AG09319 (cell line): ENCODE measurements at regions not wholly inside any gene's neighbourhood (a gene's known extent, or its start where the extent isn't known, plus 50 kb on each side); places are given as distances from the start of the nearest gene placed in this dataset.

Experiments used
- DNase-seq: peaks from one replicate; pipeline ENCODE4 v3.0.0-alpha.2; 2010; ENCODE audit warnings: low read depth; ENCODE audit errors: extremely low read depth
- TF ChIP-seq, protein P1 (sequence below): IDR thresholded peaks from 2 replicates; pipeline ENCODE4 v1.5.1; 2011; ENCODE audit warnings: low read depth, mild to moderate bottlenecking, inconsistent platforms, low read length, moderate library complexity

DNA sequence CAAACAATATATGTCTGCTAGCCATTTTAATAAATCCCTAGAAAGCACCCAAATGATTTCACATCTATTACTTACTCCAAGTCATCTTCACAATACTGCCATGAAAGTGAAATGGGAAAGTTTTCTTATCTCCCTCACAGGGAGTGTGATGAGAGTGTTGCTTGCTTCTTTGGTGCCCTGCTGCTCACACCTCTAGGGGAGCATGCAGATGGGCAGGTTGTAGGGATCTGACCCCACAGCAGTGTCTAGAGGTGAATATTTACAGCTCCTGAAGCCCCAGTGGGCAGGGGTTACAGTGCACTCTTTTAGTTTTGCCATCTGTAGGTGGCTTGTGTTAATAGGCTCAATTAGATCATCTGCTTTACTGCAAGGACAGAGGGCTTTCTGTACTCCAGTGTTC is 173.2 kb downstream of the GABRG2 start:
- TF ChIP-seq, protein P1, sequence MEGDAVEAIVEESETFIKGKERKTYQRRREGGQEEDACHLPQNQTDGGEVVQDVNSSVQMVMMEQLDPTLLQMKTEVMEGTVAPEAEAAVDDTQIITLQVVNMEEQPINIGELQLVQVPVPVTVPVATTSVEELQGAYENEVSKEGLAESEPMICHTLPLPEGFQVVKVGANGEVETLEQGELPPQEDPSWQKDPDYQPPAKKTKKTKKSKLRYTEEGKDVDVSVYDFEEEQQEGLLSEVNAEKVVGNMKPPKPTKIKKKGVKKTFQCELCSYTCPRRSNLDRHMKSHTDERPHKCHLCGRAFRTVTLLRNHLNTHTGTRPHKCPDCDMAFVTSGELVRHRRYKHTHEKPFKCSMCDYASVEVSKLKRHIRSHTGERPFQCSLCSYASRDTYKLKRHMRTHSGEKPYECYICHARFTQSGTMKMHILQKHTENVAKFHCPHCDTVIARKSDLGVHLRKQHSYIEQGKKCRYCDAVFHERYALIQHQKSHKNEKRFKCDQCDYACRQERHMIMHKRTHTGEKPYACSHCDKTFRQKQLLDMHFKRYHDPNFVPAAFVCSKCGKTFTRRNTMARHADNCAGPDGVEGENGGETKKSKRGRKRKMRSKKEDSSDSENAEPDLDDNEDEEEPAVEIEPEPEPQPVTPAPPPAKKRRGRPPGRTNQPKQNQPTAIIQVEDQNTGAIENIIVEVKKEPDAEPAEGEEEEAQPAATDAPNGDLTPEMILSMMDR, result no peak
- DNase-seq, result no peak

DNA sequence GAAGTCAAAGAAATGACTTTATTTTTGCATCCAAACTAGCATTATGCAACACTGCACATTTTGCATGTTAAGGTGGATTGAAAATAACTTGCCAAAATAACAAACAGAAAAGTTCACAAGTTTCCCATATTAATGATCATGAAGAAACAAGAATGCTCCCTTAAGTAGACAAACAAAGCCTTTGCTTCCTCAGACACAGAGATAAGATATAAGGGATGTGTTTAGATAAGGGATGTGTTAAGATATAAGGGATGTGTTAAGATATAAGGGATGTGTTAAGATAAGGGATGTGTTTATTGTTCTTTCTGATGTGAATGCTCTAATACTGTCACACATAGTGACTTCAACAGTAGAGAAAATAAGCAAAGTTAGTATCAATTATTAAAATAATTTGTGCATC is 174.8 kb downstream of the GABRG2 start:
- TF ChIP-seq, protein P1, result no peak
- DNase-seq, result no peak

DNA sequence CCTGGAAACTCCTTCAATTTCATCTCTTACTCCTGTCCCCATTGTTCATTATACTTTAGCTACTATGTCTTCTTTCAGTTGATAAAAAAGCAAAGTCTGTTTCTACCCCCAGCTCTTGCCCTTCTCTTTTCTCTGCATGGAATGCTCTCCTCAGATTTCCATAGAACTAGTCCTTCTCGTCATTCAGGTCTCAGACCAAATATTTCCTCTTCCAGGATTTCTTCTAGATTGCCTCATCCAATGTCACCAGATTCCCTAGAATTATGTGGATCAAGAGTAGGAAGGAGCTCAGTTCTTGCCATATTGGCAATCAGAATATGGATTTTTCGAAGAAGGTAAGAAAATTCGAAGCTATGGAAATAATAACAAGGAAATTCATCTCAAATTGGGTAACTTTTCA is 176.1 kb downstream of the GABRG2 start:
- no peak for DNase-seq
- TF ChIP-seq, protein P1, result no peak

DNA sequence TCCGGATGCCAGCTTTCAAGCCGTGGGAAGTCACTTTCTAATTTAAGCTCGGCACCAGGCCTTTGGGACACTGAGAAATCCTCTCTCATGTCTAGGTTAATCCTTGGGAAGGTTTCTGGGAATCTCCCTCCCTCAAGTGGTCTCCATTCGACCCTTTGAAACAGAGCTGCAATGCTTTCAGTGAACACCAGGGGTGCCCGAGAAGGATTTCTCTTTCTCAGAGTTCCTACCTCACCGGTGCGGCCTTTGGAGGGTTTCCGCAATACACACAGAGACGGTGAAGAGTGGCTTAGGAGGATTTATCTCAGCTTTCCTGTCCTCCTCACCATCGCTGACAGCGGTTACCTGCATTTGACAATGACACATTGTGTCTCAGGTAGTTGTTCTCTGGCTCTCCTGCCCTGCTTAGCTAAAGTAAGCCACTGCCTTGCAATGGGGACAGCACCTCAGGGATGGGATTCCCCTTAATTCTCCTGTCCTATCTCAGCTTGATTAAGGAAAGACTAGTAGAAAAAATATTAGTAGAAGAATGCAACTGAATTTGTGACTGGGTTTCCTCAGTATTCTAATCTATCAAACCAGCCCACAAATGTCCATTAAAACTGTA is 180.6 kb downstream of the GABRG2 start:
- TF ChIP-seq, protein P1, result no peak
- DNase-seq, result no peak

DNA sequence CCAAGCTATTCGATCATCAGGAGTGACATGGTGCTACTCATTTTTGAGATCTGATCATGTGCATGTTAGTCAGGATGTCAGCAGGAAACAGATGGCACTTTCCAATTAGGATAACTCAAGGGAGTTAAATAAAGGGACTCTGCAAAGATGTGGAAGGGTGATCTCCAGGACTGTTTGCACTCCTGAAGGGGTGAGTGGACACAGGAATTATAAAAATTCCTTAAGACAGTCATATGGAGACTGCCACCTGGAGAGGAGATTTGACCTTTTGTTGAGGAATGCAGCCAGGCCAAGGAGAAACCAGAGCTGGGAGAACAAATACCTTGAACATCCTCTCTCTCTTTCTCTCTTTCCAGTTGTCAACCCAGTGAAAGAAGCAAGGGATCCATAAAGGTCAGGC is 189.1 kb downstream of the GABRG2 start:
- TF ChIP-seq, protein P1, result no peak
- no peak for DNase-seq

DNA sequence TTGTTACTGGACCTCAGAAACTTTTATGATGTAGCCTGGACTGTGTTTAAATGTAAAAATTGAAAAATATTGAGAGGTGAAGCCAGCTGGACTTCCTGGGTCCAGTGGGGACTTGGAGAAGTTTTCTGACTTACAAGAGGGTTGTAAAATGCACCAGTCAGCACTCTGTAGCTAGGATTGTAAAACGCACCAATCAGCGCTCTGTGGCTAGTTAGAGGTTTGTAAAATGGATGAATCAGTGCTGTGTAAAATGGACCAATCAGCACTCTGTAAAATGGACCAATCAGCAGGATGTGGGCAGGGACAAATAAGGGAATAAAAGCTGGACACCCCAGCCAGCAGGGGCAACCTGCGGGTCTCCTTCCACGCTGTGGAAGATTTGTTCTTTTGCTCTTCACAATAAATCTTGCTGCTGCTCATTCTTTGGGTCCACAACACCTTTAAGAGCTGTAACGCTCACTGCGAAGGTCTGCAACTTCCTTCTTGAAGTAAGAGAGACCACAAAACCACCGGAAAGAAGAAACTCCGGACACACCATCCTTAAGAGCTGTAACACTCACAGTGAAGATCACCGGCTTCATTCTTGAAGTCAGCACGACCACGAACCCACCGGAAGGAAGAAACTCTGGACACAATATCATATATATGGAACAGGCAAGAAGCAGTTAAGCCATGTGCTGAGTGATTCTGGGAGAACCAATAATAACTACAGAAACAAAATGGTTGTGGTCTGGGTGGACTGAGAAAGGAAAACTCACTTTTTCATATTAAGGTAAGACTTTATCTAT is 201.3 kb downstream of the GABRG2 start:
- TF ChIP-seq, protein P1, result no peak
- DNase-seq, result no peak

DNA sequence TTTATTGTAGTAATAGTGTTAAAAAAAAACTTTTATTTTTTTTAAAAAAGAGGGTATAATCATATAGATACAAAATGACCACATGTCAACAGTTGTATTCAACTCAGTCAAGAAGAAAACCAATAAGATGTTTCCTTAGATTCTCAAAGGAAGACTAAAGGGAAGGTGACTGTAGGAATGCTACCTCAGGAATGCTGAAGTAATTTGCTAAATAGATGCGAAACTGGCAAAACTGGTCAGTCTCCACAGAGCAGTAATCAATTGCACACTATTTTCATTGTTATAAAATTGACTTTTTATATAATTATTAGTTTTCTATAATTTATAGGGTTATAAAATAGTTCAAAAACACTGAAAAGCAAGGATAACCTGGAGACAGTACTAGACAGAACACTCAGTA is 204.8 kb downstream of the GABRG2 start:
- TF ChIP-seq, protein P1, result no peak

More for the DNA sequence above, 204.8 kb downstream of the GABRG2 start:
- DNase-seq, result no peak
